GM11168 (cell line): ENCODE measurements at regions not wholly inside any gene's neighbourhood (a gene's known extent, or its start where the extent isn't known, plus 50 kb on each side); places are given as distances from the start of the nearest gene placed in this dataset.

Experiments used
- in situ Hi-C: fragments of 300-500 bp; cut with MboI; formaldehyde crosslinking; loops from one replicate; pipeline ENCODE4 v1.12.0; 2022; ENCODE audit warnings: low sequenced_read_pairs; ENCODE audit not compliant: unreplicated experiment

- in situ Hi-C loops: no loop called here
Measured at GRCh38 chr5:114001076-114001475, 360.8 kb upstream of the KCNN2 start.

- in situ Hi-C loops: no loop called here
Measured at GRCh38 chr5:114006582-114006981, 355.3 kb upstream of the KCNN2 start.

GRCh38 chr5:114007678-114008077, 354.2 kb upstream of the KCNN2 start:
- in situ Hi-C loops: no loop called here

- in situ Hi-C loops: no loop called here
Measured at GRCh38 chr5:114010362-114010761, 351.5 kb upstream of the KCNN2 start.

GRCh38 chr5:114018186-114018585, 343.7 kb upstream of the KCNN2 start:
- in situ Hi-C loops: no loop called here

GRCh38 chr5:114038756-114039155, 323.1 kb upstream of the KCNN2 start:
- in situ Hi-C loops: no loop called here

GRCh38 chr5:114050087-114050486, 311.8 kb upstream of the KCNN2 start:
- in situ Hi-C loops: no loop called here

- in situ Hi-C loops: no loop called here
Measured at GRCh38 chr5:114053372-114053771, 308.5 kb upstream of the KCNN2 start.

GRCh38 chr5:114054594-114054993, 307.3 kb upstream of the KCNN2 start:
- in situ Hi-C loops: no loop called here

- in situ Hi-C loops: no loop called here
Measured at GRCh38 chr5:114055318-114056184, 306.3 kb upstream of the KCNN2 start.

- in situ Hi-C loops: no loop called here
Measured at GRCh38 chr5:114056185-114056538, 305.7 kb upstream of the KCNN2 start.

GRCh38 chr5:114060866-114061265, 301.0 kb upstream of the KCNN2 start:
- in situ Hi-C loops: no loop called here

GRCh38 chr5:114062932-114063867, 298.7 kb upstream of the KCNN2 start:
- in situ Hi-C loops: no loop called here

- in situ Hi-C loops: no loop called here
Measured at GRCh38 chr5:114065912-114066311, 296.0 kb upstream of the KCNN2 start.

- in situ Hi-C loops: no loop called here
Measured at GRCh38 chr5:114070093-114070722, 291.7 kb upstream of the KCNN2 start.

- in situ Hi-C loops: no loop called here
Measured at GRCh38 chr5:114089259-114089658, 272.6 kb upstream of the KCNN2 start.

GRCh38 chr5:114097570-114097969, 264.3 kb upstream of the KCNN2 start:
- in situ Hi-C loops: no loop called here

GRCh38 chr5:114099161-114099560, 262.7 kb upstream of the KCNN2 start:
- in situ Hi-C loops: no loop called here

- in situ Hi-C loops: no loop called here
Measured at GRCh38 chr5:114101153-114101552, 260.7 kb upstream of the KCNN2 start.

GRCh38 chr5:114113604-114114003, 248.3 kb upstream of the KCNN2 start:
- in situ Hi-C loops: no loop called here

GRCh38 chr5:114116981-114117380, 244.9 kb upstream of the KCNN2 start:
- in situ Hi-C loops: no loop called here
